Coronary artery (tissue), 2 donors: ENCODE measurements at regions not wholly inside any gene's neighbourhood (a gene's known extent, or its start where the extent isn't known, plus 50 kb on each side); places are given as distances from the start of the nearest gene placed in this dataset.

ENCODE experiments used
- DNase-seq: peaks from one replicate; pipeline ENCODE4 v3.0.0-alpha.2; 2017; ENCODE audit warnings: low spot score
- H3K27ac ChIP-seq, 2 donors: fragments of 200-600 bp; sonication (generic); one replicate each; pipeline ENCODE4 v1.5.1; 2016 to 2019
- H3K4me3 ChIP-seq: fragments of 200-600 bp; sonication (generic); 2 replicates; pipeline ENCODE4 v1.5.1; 2016; ENCODE audit warnings: mild to moderate bottlenecking, moderate library complexity
- TF ChIP-seq, protein P1 (sequence below): fragments of 200-600 bp; sonication (generic); IDR thresholded peaks from one replicate; pipeline ENCODE4 v1.5.1; 2019; ENCODE audit warnings: antibody characterized with exemption

DNA sequence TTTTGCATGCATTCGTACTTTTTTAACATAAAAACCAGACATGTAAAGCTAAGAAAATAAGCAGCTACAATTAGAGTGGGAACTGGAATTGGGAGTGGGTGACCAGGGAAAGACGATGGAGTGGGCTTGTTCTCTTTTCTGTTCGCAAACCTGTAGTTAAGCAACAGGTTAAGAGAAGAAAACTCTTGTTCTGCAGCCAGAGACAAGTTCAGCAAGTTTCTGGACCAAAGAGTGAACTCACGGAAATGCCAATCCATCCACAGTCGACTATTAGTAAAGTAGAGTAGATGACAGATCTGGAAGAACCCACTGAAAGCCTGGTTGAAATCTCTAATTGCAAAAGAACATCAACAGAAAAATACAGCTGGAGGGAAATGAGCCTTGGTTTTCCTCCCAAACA is 197.8 kb downstream of the TFAP2A start:
- no peak overlapping the region for H3K27ac ChIP-seq
- DNase-seq, result no peak
- TF ChIP-seq, protein P1, sequence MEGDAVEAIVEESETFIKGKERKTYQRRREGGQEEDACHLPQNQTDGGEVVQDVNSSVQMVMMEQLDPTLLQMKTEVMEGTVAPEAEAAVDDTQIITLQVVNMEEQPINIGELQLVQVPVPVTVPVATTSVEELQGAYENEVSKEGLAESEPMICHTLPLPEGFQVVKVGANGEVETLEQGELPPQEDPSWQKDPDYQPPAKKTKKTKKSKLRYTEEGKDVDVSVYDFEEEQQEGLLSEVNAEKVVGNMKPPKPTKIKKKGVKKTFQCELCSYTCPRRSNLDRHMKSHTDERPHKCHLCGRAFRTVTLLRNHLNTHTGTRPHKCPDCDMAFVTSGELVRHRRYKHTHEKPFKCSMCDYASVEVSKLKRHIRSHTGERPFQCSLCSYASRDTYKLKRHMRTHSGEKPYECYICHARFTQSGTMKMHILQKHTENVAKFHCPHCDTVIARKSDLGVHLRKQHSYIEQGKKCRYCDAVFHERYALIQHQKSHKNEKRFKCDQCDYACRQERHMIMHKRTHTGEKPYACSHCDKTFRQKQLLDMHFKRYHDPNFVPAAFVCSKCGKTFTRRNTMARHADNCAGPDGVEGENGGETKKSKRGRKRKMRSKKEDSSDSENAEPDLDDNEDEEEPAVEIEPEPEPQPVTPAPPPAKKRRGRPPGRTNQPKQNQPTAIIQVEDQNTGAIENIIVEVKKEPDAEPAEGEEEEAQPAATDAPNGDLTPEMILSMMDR, result no peak
- H3K4me3 ChIP-seq, result no peak overlapping the region

DNA sequence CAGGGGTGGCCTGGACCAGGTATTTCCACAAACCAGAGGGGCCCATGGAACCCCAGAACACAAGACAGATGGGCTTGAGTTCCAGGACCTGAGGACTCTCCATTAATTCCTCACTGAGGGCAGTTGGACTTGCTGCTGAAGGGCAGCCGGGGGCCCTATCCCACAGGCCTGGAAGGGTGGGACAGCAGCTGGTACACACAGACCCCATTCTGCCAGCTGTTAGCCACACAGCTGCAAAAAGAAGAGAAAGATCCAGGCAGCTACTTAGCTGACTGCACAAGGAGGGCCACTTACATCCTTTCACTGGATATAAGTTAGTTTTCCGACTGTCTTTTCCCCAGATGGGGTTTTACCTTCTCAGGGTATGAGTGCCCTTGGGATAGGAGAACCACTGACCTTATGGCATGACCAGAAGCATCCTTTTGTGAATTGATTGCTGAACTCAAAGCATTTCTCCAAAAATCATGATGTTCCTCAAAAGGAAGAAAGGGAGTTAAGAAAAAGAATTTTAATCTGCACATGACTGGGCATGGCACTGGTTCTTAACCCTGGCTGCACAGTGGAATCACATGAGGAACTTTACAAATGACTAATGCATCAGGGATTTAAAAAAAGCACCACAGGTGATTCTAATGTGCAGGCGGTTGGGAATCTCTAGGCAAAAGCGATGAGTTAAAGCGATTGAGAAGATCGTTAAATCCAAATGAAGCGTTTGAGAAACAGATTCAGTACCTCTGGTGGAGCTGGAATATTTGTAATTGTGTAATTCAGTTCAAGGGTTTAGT is 199.4 kb downstream of the TFAP2A start:
- H3K4me3 ChIP-seq, result no peak overlapping the region
- H3K27ac ChIP-seq, result no peak overlapping the region
- DNase-seq, result no peak
- TF ChIP-seq, protein P1, result no peak

DNA sequence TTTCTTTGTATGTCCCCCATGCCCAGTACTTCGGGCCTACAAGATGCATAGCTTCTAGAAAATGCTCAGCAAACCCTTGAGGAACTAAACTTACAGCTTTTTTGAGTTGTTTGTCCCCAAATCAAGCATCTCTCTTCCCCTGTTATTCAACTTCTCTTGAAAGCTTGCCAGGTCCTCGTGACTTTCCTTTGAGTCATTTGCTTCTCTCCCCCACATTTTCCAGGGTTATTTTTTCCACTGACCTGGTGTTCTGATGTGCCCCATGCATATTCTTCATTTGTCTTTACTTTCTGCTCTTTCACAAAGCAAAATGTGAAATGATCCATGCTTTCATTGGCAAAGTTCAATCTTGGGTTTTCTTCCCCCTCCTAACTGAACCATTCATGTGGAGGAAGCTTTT is 204.8 kb downstream of the TFAP2A start:
- Histone ChIP-seq H3K4me3 (no peak overlapping the region), H3K27ac (no peak overlapping the region)
- TF ChIP-seq, protein P1, result no peak
- no peak for DNase-seq

- TF ChIP-seq, protein P1, result no peak
- H3K27ac ChIP-seq, result no peak overlapping the region
- no peak overlapping the region for H3K4me3 ChIP-seq
- no peak for DNase-seq
These were observed 209.0 kb downstream of the TFAP2A start for GRCh38 chr6:10205892-10206291.

- TF ChIP-seq, protein P1, result no peak
- H3K4me3 ChIP-seq, result no peak overlapping the region
- H3K27ac ChIP-seq, result no peak overlapping the region
- DNase-seq, result no peak
These were observed 209.8 kb downstream of the TFAP2A start for GRCh38 chr6:10205120-10205519.

DNA sequence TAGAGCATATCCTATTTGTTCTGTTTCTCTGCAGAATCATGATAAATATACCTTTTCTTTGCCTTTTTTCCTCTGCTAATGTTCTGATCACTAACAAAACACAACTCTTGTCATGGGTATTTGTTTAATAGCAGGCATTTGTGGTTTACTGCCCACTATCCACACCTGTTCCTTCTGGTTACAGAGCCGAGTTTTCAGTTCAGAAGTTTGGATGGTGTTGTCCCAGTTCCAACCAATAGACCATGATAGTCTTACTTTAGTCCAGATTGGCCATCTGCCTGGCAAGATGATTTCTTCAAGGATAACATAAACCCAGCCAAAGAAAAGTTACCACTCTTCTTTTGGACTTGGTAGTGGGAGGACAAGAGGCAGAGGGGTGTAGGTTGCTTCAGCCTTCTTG is 211.2 kb downstream of the TFAP2A start:
- TF ChIP-seq, protein P1, result no peak
- no peak for DNase-seq
- H3K4me3 ChIP-seq, result no peak overlapping the region

GRCh38 chr6:10202581-10202980 is 212.3 kb downstream of the TFAP2A start:
- TF ChIP-seq, protein P1, result no peak
- DNase-seq, result no peak
- no peak overlapping the region for H3K4me3 ChIP-seq
- H3K27ac ChIP-seq, result no peak overlapping the region

More for the DNA sequence above, 211.2 kb downstream of the TFAP2A start:
- no peak overlapping the region for H3K27ac ChIP-seq
